ENCODE measurements at regions not wholly inside any gene's neighbourhood (a gene's known extent, or its start where the extent isn't known, plus 50 kb on each side); places are given as distances from the start of the nearest gene placed in this dataset.

DNA sequence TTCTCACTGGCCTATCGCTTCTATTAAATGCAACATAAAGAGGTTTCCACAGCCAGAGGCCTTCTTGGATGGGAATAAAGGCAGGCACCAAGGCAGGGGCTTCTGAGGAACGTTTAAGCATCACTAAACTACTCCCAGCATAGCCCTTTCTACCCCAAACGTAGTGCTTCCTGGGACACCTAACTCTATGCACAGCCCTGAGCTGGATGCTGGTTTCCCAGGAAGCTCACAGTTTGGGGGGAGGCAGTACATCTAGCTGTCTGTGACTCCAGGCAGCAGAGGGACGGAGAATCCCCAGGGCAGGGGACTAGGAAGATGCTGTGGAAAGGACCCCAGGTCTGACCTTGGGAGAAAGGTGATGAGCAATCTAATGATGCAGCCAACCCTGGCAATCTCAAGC is 192.8 kb upstream of the ZMIZ1 start:
- no peak overlapping the region for H3K4me3 ChIP-seq
- H3K9me3 ChIP-seq, result peaks cover 0 to 27% (median 17%) of the 10 kb centered on the region in 11 donors
- peaks cover 0 to 11% (median 0%) of the 10 kb centered on the region in 9 donors for H3K4me1 ChIP-seq
- DNase-seq, result no peak
- ATAC-seq, result no peak
- H3K36me3 ChIP-seq, result no peaks in the 10 kb centered on the region
- 85 to 87% methylated on average over 4 of the region's 4 CpGs for whole genome bisulfite sequencing, 2 donors
- intact Hi-C loops (cut with DNase I), result no loop called here
- H3K27ac ChIP-seq, result no peak overlapping the region
- peaks cover 0 to 12% (median 0%) of the 10 kb centered on the region in 7 donors for H3K27me3 ChIP-seq
- TF ChIP-seq, protein P1, sequence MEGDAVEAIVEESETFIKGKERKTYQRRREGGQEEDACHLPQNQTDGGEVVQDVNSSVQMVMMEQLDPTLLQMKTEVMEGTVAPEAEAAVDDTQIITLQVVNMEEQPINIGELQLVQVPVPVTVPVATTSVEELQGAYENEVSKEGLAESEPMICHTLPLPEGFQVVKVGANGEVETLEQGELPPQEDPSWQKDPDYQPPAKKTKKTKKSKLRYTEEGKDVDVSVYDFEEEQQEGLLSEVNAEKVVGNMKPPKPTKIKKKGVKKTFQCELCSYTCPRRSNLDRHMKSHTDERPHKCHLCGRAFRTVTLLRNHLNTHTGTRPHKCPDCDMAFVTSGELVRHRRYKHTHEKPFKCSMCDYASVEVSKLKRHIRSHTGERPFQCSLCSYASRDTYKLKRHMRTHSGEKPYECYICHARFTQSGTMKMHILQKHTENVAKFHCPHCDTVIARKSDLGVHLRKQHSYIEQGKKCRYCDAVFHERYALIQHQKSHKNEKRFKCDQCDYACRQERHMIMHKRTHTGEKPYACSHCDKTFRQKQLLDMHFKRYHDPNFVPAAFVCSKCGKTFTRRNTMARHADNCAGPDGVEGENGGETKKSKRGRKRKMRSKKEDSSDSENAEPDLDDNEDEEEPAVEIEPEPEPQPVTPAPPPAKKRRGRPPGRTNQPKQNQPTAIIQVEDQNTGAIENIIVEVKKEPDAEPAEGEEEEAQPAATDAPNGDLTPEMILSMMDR (IDR thresholded peaks at IDR 0.05), result no peak

DNA sequence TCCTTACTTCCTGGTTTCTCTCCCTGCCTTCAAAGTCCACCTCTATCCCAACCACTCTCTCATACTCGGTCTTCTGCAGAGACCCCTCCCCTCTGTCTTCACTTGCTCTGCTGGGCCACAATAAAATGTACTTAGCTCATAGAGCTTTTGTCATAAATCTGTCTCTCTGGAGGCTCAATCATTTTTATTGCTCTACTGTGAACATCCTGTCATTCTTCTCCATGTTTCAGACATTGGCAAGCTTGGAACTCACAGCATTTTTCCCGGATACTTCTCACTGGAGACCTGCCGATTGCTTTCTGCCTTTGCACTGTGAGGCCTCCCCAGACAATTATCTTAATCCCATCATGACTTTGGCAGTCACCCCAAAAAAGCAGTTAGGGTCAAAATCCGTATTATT is 192.3 kb upstream of the ZMIZ1 start:
- DNase-seq (no peak), ATAC-seq (no peak)
- H3K27me3 ChIP-seq, result peaks cover 0 to 11% (median 0%) of the 10 kb centered on the region in 7 donors
- H3K9me3 ChIP-seq, result peaks cover 0 to 27% (median 17%) of the 10 kb centered on the region in 11 donors
- no peak overlapping the region for H3K27ac ChIP-seq
- H3K36me3 ChIP-seq, result no peaks in the 10 kb centered on the region
- intact Hi-C loops (cut with DNase I), result no loop called here
- peaks cover 0 to 11% (median 0%) of the 10 kb centered on the region in 9 donors for H3K4me1 ChIP-seq
- 45 to 60% methylated on average over 4 of the region's 4 CpGs for WGBS, 2 donors
- no peak overlapping the region for H3K4me3 ChIP-seq
- TF ChIP-seq, protein P1 (IDR thresholded peaks at IDR 0.05), result no peak

DNA sequence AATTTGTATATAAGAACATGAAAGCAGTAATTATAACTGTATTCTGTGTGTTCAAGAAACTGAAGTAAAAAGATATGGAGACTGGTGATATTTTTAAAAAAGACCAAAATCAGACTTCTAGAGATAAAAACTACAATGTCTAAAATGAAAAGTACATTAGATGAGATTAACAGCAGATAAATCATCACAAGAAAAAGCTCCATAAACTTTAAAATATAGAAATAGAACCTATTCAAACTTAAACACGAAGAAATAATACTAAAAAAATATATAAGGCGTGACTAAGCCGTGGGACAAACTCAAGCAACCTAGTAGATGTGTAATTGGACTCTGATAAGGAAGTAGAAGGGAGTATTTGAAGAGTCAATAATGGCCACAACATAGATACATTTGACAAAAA is 189.1 kb upstream of the ZMIZ1 start:
- no peaks in the 10 kb centered on the region for H3K36me3 ChIP-seq
- TF ChIP-seq, protein P1 (IDR thresholded peaks at IDR 0.05), result no peak
- no peak for ATAC-seq
- peaks cover 0 to 11% (median 0%) of the 10 kb centered on the region in 9 donors for H3K4me1 ChIP-seq
- WGBS, 2 donors, result 73 to 90% methylated on average over 3 of the region's 3 CpGs
- DNase-seq, result no peak
- H3K9me3 ChIP-seq, result peaks cover 0 to 37% (median 19%) of the 10 kb centered on the region in 11 donors
- H3K4me3 ChIP-seq, result no peak overlapping the region
- H3K27me3 ChIP-seq, result peaks cover 0 to 8% (median 0%) of the 10 kb centered on the region in 7 donors
- intact Hi-C loops (cut with DNase I), result no loop called here
- no peak overlapping the region for H3K27ac ChIP-seq

- Histone ChIP-seq H3K36me3 (no peaks in the 10 kb centered on the region), H3K4me3 (no peak overlapping the region), H3K27ac (no peak overlapping the region), H3K9me3 (peaks cover 0 to 37% (median 17%) of the 10 kb centered on the region in 11 donors), H3K4me1 (no peaks in the 10 kb centered on the region), H3K27me3 (peaks cover 0 to 8% (median 0%) of the 10 kb centered on the region in 7 donors)
- TF ChIP-seq, protein P1 (IDR thresholded peaks at IDR 0.05), result no peak
- intact Hi-C loops (cut with DNase I), result no loop called here
- ATAC-seq (no peak), DNase-seq (no peak)
Observed at GRCh38 chr10:78886129-78886528, 182.6 kb upstream of the ZMIZ1 start.
